ENCODE measurements at regions not wholly inside any gene's neighbourhood (a gene's known extent, or its start where the extent isn't known, plus 50 kb on each side); places are given as distances from the start of the nearest gene placed in this dataset.
A peak's percentile ranks its signal among the peaks of the same experiment; 100 is the strongest.

DNA sequence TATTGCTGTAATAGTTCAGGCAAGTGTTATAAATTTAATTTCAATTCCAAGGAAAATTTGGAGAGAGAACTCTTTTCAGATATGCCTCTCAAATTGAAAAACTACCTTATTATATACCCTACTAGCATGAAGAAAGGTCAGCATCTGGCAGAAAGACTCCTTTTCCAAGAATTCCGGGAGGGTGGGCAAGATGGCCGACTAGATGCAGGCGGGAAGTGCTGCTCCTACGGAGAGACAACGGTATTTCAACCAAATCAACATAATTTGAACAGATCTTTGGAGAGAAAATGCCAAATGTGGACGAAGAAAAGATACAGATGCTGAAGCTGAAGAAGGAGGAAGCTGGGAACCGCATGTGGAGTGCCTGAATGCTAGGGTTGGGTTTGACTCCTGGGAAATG lies 53.8 kb upstream of the INTU start:
- TF ChIP-seq, protein P1, sequence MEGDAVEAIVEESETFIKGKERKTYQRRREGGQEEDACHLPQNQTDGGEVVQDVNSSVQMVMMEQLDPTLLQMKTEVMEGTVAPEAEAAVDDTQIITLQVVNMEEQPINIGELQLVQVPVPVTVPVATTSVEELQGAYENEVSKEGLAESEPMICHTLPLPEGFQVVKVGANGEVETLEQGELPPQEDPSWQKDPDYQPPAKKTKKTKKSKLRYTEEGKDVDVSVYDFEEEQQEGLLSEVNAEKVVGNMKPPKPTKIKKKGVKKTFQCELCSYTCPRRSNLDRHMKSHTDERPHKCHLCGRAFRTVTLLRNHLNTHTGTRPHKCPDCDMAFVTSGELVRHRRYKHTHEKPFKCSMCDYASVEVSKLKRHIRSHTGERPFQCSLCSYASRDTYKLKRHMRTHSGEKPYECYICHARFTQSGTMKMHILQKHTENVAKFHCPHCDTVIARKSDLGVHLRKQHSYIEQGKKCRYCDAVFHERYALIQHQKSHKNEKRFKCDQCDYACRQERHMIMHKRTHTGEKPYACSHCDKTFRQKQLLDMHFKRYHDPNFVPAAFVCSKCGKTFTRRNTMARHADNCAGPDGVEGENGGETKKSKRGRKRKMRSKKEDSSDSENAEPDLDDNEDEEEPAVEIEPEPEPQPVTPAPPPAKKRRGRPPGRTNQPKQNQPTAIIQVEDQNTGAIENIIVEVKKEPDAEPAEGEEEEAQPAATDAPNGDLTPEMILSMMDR (conservative IDR thresholded peaks at IDR 0.05; ENCODE audit: low read depth, low read length): no peak
- H3K4me3 ChIP-seq (ENCODE audit: low read depth, low read length): no peak overlapping the region
- DNase-seq (ENCODE audit: low read depth): no peak

DNA sequence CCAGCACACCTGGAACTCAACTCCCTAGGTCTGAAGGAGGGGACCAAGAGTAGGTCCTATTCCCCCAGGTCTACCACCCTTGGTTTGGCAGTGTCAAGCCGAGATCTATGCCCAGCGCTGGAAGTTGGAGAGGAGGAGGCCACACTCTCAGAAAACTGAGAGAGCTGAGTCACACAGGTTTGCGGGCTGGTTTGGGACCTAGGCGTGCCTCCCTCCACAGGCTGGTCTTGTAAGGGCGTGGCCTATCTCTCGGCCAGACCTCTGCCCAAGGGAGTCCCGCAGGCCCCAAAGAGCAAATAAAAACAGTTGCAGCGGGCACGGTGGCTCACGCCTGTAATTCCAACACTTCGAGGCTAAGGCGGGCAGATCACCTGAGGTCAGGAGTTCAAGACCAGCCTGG lies 52.9 kb upstream of the INTU start:
- no peak for DNase-seq (ENCODE audit: low read depth)
- no peak overlapping the region for H3K4me3 ChIP-seq (ENCODE audit: low read depth, low read length)
- TF ChIP-seq, protein P1 (conservative IDR thresholded peaks at IDR 0.05; ENCODE audit: low read depth, low read length): no peak

DNA sequence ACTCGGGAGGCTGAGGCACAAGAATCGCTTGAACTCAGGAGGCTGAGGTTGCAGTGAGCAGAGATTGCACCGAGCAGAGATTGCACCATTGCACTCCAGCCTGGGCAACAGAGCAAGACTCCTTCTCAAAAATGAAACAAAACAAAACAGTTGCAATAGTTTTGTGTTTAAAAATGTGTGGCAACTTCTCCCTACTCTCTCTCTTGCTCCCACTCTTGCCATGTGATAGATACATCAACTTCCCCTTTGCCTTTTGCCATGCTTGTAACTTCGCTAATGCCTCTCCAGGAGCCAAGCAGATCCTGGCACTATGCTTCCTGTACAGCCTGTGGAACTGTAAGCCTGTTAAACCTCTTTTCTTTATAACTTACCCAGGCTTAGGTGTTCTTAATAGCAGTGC lies 52.5 kb upstream of the INTU start:
- H3K4me3 ChIP-seq (ENCODE audit: low read depth, low read length): no peak overlapping the region
- TF ChIP-seq, protein P1 (conservative IDR thresholded peaks at IDR 0.05; ENCODE audit: low read depth, low read length): no peak
- no peak for DNase-seq (ENCODE audit: low read depth)

DNA sequence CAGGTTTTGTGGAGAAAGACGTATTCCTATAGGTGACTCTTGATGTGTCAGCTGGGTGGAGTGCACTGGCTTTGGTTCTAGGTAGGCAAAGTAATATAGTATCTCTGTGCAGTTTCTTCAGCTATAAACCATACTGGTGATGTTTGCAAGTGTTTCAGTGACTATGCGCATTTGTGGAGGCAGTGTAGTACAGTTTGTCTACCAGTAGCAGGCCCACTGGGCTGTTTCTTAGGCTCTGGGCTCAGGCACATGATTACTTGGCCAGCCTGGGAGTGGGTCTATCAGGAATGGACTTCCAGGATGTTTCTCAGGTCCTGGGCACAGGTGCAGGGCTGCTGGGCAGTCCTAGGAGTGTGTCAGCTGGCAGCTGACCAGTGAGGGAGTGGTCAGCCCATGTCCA lies 51.9 kb upstream of the INTU start:
- no peak overlapping the region for H3K4me3 ChIP-seq (ENCODE audit: low read depth, low read length)
- TF ChIP-seq, protein P1 (conservative IDR thresholded peaks at IDR 0.05; ENCODE audit: low read depth, low read length): peak; percentile 8
- no peak for DNase-seq (ENCODE audit: low read depth)
